ENCODE measurements at regions not wholly inside any gene's neighbourhood (a gene's known extent, or its start where the extent isn't known, plus 50 kb on each side); places are given as distances from the start of the nearest gene placed in this dataset.

DNA sequence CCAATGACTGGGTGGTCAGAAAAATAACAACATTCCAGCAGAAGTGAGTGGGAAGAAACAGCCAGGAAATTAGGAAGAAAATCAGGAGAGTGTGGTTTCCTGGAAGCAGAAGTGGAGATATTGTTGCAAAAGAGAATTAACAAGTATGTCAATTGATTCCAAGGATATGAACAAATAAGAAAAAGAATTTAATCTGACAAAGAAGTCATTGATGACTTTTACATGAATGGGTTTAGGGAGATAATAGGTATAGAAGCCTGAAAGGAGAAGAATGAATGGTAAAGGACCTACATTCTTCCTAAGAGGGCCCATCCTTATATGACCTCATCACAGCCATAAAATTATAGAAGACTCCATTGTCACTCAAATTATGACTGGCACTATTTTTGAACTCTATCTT is 1440.1 kb downstream of the OTOL1 start:
- Histone ChIP-seq H3K79me2 (ENCODE audit: insufficient read depth, low read depth, low read length) (no peaks in the 10 kb centered on the region), H3K9me3 (ENCODE audit: low read length) (no peaks in the 10 kb centered on the region), H3K4me2 (ENCODE audit: low read length) (no peak overlapping the region), H4K20me1 (ENCODE audit: insufficient read depth, low read length) (no peaks in the 10 kb centered on the region), H2AFZ (ENCODE audit: low read length) (no peak overlapping the region), H3K36me3 (ENCODE audit: insufficient read depth, low read length) (no peaks in the 10 kb centered on the region), H3K27ac (ENCODE audit: low read depth, low read length, poor library complexity, severe bottlenecking) (no peak overlapping the region), H3K4me1 (ENCODE audit: insufficient read depth, low read length, poor library complexity, severe bottlenecking) (no peaks in the 10 kb centered on the region), H3K4me3 (ENCODE audit: low read depth, low read length, poor library complexity, severe bottlenecking) (no peak overlapping the region), H3K9me2 (ENCODE audit: insufficient read depth, low read length) (no peaks in the 10 kb centered on the region)
- CTCF ChIA-PET (ENCODE audit: unreplicated experiment) = no interaction called here
- BruUV-seq (replicated peaks) = no TSS peak
- POLR2A ChIA-PET = no interaction called here
- no peak for DNase-seq (ENCODE audit: low spot score)
- TF ChIP-seq, protein P1, sequence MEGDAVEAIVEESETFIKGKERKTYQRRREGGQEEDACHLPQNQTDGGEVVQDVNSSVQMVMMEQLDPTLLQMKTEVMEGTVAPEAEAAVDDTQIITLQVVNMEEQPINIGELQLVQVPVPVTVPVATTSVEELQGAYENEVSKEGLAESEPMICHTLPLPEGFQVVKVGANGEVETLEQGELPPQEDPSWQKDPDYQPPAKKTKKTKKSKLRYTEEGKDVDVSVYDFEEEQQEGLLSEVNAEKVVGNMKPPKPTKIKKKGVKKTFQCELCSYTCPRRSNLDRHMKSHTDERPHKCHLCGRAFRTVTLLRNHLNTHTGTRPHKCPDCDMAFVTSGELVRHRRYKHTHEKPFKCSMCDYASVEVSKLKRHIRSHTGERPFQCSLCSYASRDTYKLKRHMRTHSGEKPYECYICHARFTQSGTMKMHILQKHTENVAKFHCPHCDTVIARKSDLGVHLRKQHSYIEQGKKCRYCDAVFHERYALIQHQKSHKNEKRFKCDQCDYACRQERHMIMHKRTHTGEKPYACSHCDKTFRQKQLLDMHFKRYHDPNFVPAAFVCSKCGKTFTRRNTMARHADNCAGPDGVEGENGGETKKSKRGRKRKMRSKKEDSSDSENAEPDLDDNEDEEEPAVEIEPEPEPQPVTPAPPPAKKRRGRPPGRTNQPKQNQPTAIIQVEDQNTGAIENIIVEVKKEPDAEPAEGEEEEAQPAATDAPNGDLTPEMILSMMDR (conservative IDR thresholded peaks at IDR 0.05; ENCODE audit: low read length) = no peak
- TF ChIP-seq EZH2phosphoT487 (IDR thresholded peaks at IDR 0.05; ENCODE audit: borderline replicate concordance, low read depth, low read length) = no peak
- intact Hi-C loops (cut with micrococcal nuclease; ENCODE audit: unreplicated experiment) = no loop called here

DNA sequence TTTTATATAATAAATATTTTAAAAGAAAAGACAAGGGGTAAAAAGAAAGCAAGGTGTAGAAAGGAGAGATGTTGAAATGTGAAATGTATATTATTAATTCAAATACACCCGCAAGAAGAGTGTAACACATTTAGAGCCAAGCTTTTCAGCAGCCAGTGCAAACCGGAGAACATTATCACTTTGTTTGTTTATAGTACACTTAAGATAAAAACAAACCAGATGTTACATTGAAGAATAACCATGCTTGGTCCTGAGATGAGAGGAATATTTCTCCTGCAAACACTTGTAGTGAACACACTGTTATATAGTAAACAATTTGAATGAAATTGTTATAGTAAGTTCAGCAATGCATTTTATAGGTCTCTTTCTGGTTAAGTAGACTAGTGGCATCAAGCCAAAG is 1441.5 kb downstream of the OTOL1 start:
- POLR2A ChIA-PET = no interaction called here

DNA sequence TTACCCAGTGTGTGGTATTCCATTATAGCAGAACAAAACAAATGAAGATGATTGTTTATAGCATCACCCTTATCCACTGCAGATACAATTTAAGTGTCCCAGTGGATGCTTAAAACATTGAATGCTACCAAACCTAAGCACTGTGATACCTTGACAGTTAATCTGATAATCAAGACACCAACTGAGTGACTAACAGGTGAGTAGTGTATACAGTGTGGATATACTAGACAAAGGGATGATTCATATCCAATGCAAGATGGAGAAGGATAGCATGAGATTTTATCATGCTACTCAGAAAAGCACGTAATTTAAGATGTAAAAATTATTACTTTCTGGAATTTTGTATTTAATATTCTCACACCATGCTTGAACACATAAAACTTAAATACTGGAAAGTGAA is 1449.0 kb downstream of the OTOL1 start:
- intact Hi-C loops (cut with micrococcal nuclease; ENCODE audit: unreplicated experiment) = no loop called here
- Histone ChIP-seq H3K4me3 (ENCODE audit: low read depth, low read length, poor library complexity, severe bottlenecking) (no peak overlapping the region), H3K36me3 (ENCODE audit: insufficient read depth, low read length) (no peaks in the 10 kb centered on the region), H3K4me1 (ENCODE audit: insufficient read depth, low read length, poor library complexity, severe bottlenecking) (no peaks in the 10 kb centered on the region), H3K4me2 (ENCODE audit: low read length) (no peak overlapping the region), H4K20me1 (ENCODE audit: insufficient read depth, low read length) (no peaks in the 10 kb centered on the region), H3K9me2 (ENCODE audit: insufficient read depth, low read length) (no peaks in the 10 kb centered on the region), H3K9me3 (ENCODE audit: low read length) (no peaks in the 10 kb centered on the region), H3K27ac (ENCODE audit: low read depth, low read length, poor library complexity, severe bottlenecking) (no peak overlapping the region), H3K79me2 (ENCODE audit: insufficient read depth, low read depth, low read length) (no peaks in the 10 kb centered on the region), H2AFZ (ENCODE audit: low read length) (no peak overlapping the region)
- DNase-seq (ENCODE audit: low spot score) = no peak
- BruUV-seq (replicated peaks) = no TSS peak
- CTCF ChIA-PET (ENCODE audit: unreplicated experiment) = no interaction called here
- no peak for TF ChIP-seq EZH2phosphoT487 (IDR thresholded peaks at IDR 0.05; ENCODE audit: borderline replicate concordance, low read depth, low read length)
- TF ChIP-seq, protein P1 (conservative IDR thresholded peaks at IDR 0.05; ENCODE audit: low read length) = no peak
- POLR2A ChIA-PET = no interaction called here

More for the DNA sequence above, 1441.5 kb downstream of the OTOL1 start:
- H3K79me2 ChIP-seq (ENCODE audit: insufficient read depth, low read depth, low read length) = no peaks in the 10 kb centered on the region
- H3K9me3 ChIP-seq (ENCODE audit: low read length) = no peaks in the 10 kb centered on the region
- H4K20me1 ChIP-seq (ENCODE audit: insufficient read depth, low read length) = no peaks in the 10 kb centered on the region
- no peaks in the 10 kb centered on the region for H3K4me1 ChIP-seq (ENCODE audit: insufficient read depth, low read length, poor library complexity, severe bottlenecking)
- TF ChIP-seq, protein P1 (conservative IDR thresholded peaks at IDR 0.05; ENCODE audit: low read length) = no peak
- no peak for TF ChIP-seq EZH2phosphoT487 (IDR thresholded peaks at IDR 0.05; ENCODE audit: borderline replicate concordance, low read depth, low read length)
- DNase-seq (ENCODE audit: low spot score) = no peak
- H2AFZ ChIP-seq (ENCODE audit: low read length) = no peak overlapping the region
- H3K9me2 ChIP-seq (ENCODE audit: insufficient read depth, low read length) = no peaks in the 10 kb centered on the region
- no TSS peak for BruUV-seq (replicated peaks)
- intact Hi-C loops (cut with micrococcal nuclease; ENCODE audit: unreplicated experiment) = no loop called here
- H3K36me3 ChIP-seq (ENCODE audit: insufficient read depth, low read length) = no peaks in the 10 kb centered on the region
- H3K4me2 ChIP-seq (ENCODE audit: low read length) = no peak overlapping the region
- H3K4me3 ChIP-seq (ENCODE audit: low read depth, low read length, poor library complexity, severe bottlenecking) = no peak overlapping the region
- CTCF ChIA-PET (ENCODE audit: unreplicated experiment) = no interaction called here
- H3K27ac ChIP-seq (ENCODE audit: low read depth, low read length, poor library complexity, severe bottlenecking) = no peak overlapping the region

Data from OCI-LY7 (cell line).